ENCODE measurements at regions not wholly inside any gene's neighbourhood (a gene's known extent, or its start where the extent isn't known, plus 50 kb on each side); places are given as distances from the start of the nearest gene placed in this dataset.

DNA sequence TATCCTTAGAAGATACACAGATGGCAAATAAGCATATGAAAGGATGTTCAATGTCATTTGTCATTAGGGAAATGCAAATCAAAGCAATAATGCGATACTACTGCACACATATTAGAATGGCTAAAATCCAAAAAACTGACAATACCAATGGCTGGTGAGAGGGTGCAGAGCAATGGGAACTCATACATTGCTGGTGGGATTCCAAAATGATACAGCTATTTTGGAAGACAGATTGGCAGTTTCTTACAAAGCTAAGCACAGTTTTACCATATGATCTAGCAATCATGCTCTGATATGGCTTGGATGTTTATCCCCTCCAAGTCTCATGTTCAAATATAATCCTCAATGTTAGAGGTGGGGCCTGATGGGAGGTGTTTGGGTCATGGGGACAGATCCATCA is 122.6 kb downstream of the KCTD15 start:
- H3K27me3 Mint-ChIP-seq (ENCODE audit: insufficient read depth, unreplicated experiment): peaks cover 9% of the 10 kb centered on the region
- no TSS peak for BruUV-seq (replicated peaks)

DNA sequence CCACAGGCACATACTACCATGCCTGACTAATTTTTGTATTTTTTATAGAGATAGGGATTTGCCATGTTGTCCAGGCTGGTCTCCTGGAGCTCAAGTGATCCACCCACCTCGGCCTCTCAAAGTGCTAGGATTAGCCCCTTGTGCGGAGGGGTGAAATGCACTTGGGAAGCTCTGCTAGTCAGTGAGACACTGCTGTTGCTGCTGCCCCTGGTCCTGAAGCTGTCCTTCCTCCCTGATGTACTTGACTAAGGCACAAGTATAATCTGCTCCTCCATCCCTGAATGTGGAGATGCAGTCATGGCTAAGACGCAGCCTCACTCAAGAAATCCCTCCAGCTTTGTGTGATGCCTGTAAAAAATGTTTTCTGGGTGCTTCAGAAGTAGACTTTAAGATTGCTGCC is 124.5 kb downstream of the KCTD15 start:
- CTCF ChIA-PET: interaction anchor here (0.6 kb wide), 1 partner anchor 98 kb away, joined by 3 read pairs; no protein-coding TSS in a partner anchor
- no peak overlapping the region for H3K4me3 Mint-ChIP-seq (ENCODE audit: unreplicated experiment)
- no TSS peak for BruUV-seq (replicated peaks)
- H3K9me3 Mint-ChIP-seq (ENCODE audit: unreplicated experiment): no peaks in the 10 kb centered on the region
- H3K27me3 Mint-ChIP-seq (ENCODE audit: insufficient read depth, unreplicated experiment): peaks cover 13% of the 10 kb centered on the region
- intact Hi-C loops (cut with micrococcal nuclease; ENCODE audit: unreplicated experiment): no loop called here
- H3K4me1 ChIP-seq: no peaks in the 10 kb centered on the region
- H3K27me3 ChIP-seq (replicated peaks; ENCODE audit: control insufficient read depth, insufficient read depth, low read length): no peaks in the 10 kb centered on the region
- H3K36me3 ChIP-seq (ENCODE audit: control insufficient read depth, insufficient read depth, low read length): no peaks in the 10 kb centered on the region
- no peak overlapping the region for H3K4me3 ChIP-seq (ENCODE audit: low read depth, low read length)
- no peak overlapping the region for H3K27ac Mint-ChIP-seq (ENCODE audit: unreplicated experiment)
- no peak for DNase-seq
- no peaks in the 10 kb centered on the region for H3K9me3 ChIP-seq
- POLR2A ChIA-PET: no interaction called here
- no peaks in the 10 kb centered on the region for H3K4me1 Mint-ChIP-seq (ENCODE audit: low read depth, unreplicated experiment)
- TF ChIP-seq, protein P1, sequence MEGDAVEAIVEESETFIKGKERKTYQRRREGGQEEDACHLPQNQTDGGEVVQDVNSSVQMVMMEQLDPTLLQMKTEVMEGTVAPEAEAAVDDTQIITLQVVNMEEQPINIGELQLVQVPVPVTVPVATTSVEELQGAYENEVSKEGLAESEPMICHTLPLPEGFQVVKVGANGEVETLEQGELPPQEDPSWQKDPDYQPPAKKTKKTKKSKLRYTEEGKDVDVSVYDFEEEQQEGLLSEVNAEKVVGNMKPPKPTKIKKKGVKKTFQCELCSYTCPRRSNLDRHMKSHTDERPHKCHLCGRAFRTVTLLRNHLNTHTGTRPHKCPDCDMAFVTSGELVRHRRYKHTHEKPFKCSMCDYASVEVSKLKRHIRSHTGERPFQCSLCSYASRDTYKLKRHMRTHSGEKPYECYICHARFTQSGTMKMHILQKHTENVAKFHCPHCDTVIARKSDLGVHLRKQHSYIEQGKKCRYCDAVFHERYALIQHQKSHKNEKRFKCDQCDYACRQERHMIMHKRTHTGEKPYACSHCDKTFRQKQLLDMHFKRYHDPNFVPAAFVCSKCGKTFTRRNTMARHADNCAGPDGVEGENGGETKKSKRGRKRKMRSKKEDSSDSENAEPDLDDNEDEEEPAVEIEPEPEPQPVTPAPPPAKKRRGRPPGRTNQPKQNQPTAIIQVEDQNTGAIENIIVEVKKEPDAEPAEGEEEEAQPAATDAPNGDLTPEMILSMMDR (IDR thresholded peaks at IDR 0.05; ENCODE audit: insufficient read depth in 1 of 2, low read depth in 1 of 2, low read length in 1 of 2, severe bottlenecking in 1 of 2, unreplicated experiment in 1 of 2): no peak
- H3K36me3 Mint-ChIP-seq (ENCODE audit: insufficient read depth, unreplicated experiment): no peaks in the 10 kb centered on the region

More for the DNA sequence above, 122.6 kb downstream of the KCTD15 start:
- no peak overlapping the region for H3K4me3 Mint-ChIP-seq (ENCODE audit: unreplicated experiment)
- H3K4me3 ChIP-seq (ENCODE audit: low read depth, low read length): no peak overlapping the region
- intact Hi-C loops (cut with micrococcal nuclease; ENCODE audit: unreplicated experiment): no loop called here
- H3K36me3 ChIP-seq (ENCODE audit: control insufficient read depth, insufficient read depth, low read length): no peaks in the 10 kb centered on the region
- CTCF ChIA-PET: no interaction called here
- DNase-seq: no peak
- no peaks in the 10 kb centered on the region for H3K4me1 Mint-ChIP-seq (ENCODE audit: low read depth, unreplicated experiment)
- TF ChIP-seq, protein P1 (IDR thresholded peaks at IDR 0.05; ENCODE audit: insufficient read depth in 1 of 2, low read depth in 1 of 2, low read length in 1 of 2, severe bottlenecking in 1 of 2, unreplicated experiment in 1 of 2): no peak
- no peaks in the 10 kb centered on the region for H3K9me3 Mint-ChIP-seq (ENCODE audit: unreplicated experiment)
- peaks cover 4% of the 10 kb centered on the region; the same call in 1 of the 2 replicates for H3K4me1 ChIP-seq
- H3K36me3 Mint-ChIP-seq (ENCODE audit: insufficient read depth, unreplicated experiment): no peaks in the 10 kb centered on the region
- no peaks in the 10 kb centered on the region for H3K9me3 ChIP-seq
- POLR2A ChIA-PET: no interaction called here
- no peaks in the 10 kb centered on the region for H3K27me3 ChIP-seq (replicated peaks; ENCODE audit: control insufficient read depth, insufficient read depth, low read length)
- no peak overlapping the region for H3K27ac Mint-ChIP-seq (ENCODE audit: unreplicated experiment)

DNA sequence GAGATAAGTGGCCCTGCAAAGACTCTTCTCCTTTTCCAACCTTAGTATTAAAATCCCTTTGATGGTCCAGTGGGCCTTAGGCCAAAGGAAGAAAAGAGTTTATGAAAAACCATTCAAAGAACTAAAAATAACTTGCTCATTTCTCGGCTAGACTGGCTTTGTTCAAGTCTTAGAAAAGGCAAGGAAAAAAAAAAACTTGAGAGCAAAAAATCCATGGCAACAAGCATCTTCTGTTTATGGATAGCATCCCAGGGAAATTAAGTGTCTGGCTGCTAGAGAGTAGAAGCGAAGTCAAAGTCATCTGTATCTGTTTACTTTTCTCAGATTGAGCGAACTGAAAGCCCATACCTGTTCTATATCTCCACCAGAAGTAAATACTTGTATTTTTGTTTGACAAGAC is 129.6 kb downstream of the KCTD15 start:
- Histone ChIP-seq H3K36me3 (ENCODE audit: control insufficient read depth, insufficient read depth, low read length) (no peaks in the 10 kb centered on the region), H3K9me3 (no peaks in the 10 kb centered on the region), H3K4me1 (no peaks in the 10 kb centered on the region; the same call in 1 of the 2 replicates), H3K4me3 (ENCODE audit: low read depth, low read length) (no peak overlapping the region), H3K27me3 (replicated peaks; ENCODE audit: control insufficient read depth, insufficient read depth, low read length) (no peaks in the 10 kb centered on the region; the same call in 1 of the 2 replicates)
- no TSS peak for BruUV-seq (replicated peaks)
- H3K27me3 Mint-ChIP-seq (ENCODE audit: insufficient read depth, unreplicated experiment): peaks cover 14% of the 10 kb centered on the region
- ChIA-PET POLR2A (no interaction called here), CTCF (no interaction called here)
- DNase-seq: no peak
- no peaks in the 10 kb centered on the region for H3K36me3 Mint-ChIP-seq (ENCODE audit: insufficient read depth, unreplicated experiment)
- H3K4me1 Mint-ChIP-seq (ENCODE audit: low read depth, unreplicated experiment): peaks cover 12% of the 10 kb centered on the region
- no peak overlapping the region for H3K27ac Mint-ChIP-seq (ENCODE audit: unreplicated experiment)
- TF ChIP-seq, protein P1 (IDR thresholded peaks at IDR 0.05; ENCODE audit: insufficient read depth in 1 of 2, low read depth in 1 of 2, low read length in 1 of 2, severe bottlenecking in 1 of 2, unreplicated experiment in 1 of 2): no peak
- no peaks in the 10 kb centered on the region for H3K9me3 Mint-ChIP-seq (ENCODE audit: unreplicated experiment)
- no peak overlapping the region for H3K4me3 Mint-ChIP-seq (ENCODE audit: unreplicated experiment)
- intact Hi-C loops (cut with micrococcal nuclease; ENCODE audit: unreplicated experiment): no loop called here

Measured in Caco-2 (cell line).